HG03060 (cell line): ENCODE measurements at regions not wholly inside any gene's neighbourhood (a gene's known extent, or its start where the extent isn't known, plus 50 kb on each side); places are given as distances from the start of the nearest gene placed in this dataset.

Experiments used
- ATAC-seq: cut with Tn5 transposase; IDR thresholded peaks from one replicate; pipeline ENCODE4 v1.9.1; 2021; ENCODE audit warnings: low read depth, moderate number of reproducible peaks; ENCODE audit not compliant: unreplicated experiment

- no peak for ATAC-seq
Observed at GRCh38 chr5:54748527-54748926, 231.0 kb downstream of the SNX18 start.

- ATAC-seq, result no peak
Observed at GRCh38 chr5:54746777-54747398, 229.3 kb downstream of the SNX18 start.

GRCh38 chr5:54746346-54746745 lies 228.8 kb downstream of the SNX18 start:
- no peak for ATAC-seq

GRCh38 chr5:54745599-54745998 lies 228.0 kb downstream of the SNX18 start:
- no peak for ATAC-seq

- no peak for ATAC-seq
Observed at GRCh38 chr5:54743997-54744788, 226.6 kb downstream of the SNX18 start.

GRCh38 chr5:54743581-54743980 lies 226.0 kb downstream of the SNX18 start:
- ATAC-seq, result no peak

- no peak for ATAC-seq
Observed at GRCh38 chr5:54742417-54742891, 224.9 kb downstream of the SNX18 start.

DNA sequence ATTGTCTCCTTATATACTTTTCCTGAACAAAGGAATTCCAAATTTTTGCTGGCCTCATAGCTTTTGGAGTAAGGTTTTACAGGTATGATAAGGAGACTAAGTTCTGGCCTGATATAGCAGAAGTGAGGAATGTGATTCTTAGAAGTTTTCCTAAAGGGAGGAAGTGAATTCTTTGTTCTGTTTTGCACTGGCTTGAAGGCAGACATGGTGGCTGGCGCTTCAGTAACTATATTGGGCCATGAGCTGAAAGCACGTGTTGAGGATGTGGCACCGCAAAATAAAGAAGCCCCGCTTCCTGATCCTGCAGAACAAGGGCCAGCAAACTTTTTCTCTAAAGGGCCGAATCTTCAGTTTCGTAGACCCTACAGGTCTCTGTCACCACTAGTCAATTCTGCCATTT lies 224.2 kb downstream of the SNX18 start:
- no peak for ATAC-seq

DNA sequence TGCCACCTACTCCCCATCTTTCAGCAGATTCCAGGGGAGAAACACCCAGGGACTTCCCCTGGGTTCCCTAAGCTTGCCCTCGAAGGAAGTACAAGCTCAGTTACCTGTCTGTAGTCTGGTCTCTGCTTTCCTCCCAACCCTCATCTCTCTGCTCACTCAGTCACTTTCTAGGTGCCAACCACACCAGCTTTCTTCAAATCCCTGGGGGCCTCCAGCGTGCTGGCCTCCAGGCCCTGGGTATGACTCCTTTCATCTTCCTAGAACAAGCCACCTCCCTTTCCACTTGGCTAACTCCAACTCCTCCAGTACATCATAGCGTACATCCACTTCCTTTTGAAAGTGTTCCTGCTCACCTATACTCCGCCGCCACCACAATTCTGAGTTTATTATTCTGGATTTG lies 222.6 kb downstream of the SNX18 start:
- no peak for ATAC-seq

DNA sequence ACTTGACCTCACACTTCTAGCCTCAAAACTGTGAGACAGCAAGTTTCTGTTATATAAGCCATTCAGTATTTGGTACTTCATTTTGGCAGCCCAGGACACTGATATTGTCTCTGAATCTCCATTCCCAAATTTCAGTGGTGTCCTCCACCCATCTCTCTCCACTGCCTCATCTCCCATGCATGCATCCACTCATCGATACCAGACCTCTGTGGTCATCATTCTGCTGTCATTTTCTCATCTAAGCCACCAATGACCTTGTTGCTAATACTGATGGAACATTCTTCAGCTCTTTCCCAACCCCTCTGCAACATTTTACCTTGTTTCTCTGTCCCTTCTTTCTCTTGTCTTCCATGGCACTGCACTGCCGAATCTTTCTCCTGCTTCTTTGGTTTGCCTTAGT lies 221.8 kb downstream of the SNX18 start:
- ATAC-seq, result no peak

DNA sequence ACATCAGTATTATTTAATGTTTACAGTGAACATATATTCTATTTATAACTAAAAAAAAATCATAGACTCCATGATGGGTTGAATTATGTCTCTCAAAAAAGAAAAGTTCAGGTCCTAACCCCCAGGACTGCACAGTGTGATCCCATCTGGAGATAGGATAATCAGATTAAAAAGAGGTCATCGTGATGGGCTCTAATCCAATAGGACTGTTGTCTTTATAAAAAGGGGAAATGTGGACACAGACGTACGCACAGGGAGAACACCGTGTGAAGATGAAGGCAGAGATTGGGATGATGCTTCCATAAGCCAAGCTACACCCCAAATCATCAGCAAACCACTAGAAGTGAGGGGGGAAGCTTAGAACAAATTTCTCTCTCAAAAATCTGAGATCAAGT lies 221.4 kb downstream of the SNX18 start:
- no peak for ATAC-seq

GRCh38 chr5:54738118-54738972 lies 220.8 kb downstream of the SNX18 start:
- ATAC-seq, result no peak

- ATAC-seq, result no peak
Observed at GRCh38 chr5:54736003-54736797, 218.6 kb downstream of the SNX18 start.

GRCh38 chr5:54733101-54733500 lies 215.5 kb downstream of the SNX18 start:
- no peak for ATAC-seq

DNA sequence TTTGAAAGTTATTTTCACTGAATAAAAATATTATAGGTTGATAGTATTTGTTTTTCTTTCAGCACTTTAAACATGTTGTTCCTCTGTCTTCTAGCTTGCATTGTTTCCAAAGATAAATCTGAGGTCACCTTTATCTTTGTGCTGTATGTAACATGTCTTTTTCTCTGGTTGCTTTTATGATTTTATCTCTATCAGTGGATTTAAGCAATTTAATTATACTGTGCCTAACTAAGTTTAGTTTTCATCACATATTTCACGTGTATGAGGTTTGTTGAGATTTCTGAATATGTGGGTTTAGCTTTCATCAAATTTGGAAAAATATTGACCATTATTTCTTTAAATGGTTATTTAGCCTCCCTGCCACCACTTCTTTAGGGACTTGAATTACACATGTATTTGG lies 214.5 kb downstream of the SNX18 start:
- no peak for ATAC-seq

- ATAC-seq, result no peak
Observed at GRCh38 chr5:54728588-54728915, 211.0 kb downstream of the SNX18 start.

GRCh38 chr5:54727874-54728587 lies 210.5 kb downstream of the SNX18 start:
- ATAC-seq, result no peak

DNA sequence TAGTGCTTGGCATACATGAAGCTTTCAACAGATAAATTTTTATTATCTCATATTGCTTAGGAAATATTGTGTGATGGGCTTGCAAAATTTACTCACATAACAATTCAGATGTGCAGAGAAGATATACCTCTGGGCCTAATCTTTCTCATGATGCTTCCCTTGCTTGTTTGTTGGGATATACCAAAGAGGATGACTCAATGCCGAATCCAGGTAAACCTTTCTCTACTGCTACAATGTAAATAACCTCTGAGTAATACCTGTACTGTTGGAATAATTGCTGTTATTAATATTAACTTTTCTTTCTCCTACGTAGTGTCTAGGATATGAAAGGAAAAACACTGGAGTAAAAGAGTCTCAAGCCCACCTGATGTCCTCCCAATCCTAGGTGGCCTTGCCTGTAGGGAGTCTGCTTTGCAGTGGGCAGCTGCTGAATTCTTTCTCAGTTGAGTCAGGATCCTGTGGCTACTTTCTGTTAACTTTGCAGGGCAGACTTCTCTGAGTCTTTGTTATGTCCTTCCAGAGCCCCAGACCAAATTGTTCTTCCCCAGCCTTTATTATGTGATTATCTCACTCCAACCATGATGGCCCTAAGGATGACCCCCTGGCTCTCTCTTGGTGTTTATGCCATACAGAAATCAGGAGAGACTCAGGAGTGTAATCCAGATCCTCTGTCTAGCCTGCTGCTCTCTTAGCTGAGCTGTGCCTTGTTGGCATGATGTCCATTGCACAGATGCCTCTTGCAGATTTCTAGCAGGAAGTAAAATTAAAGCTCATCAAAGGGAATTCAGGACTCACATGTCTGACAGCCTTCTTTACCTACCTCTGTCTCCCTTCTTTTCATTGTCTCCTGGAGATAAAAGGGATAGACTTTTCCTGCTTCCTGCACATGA lies 208.1 kb downstream of the SNX18 start:
- ATAC-seq, result no peak

DNA sequence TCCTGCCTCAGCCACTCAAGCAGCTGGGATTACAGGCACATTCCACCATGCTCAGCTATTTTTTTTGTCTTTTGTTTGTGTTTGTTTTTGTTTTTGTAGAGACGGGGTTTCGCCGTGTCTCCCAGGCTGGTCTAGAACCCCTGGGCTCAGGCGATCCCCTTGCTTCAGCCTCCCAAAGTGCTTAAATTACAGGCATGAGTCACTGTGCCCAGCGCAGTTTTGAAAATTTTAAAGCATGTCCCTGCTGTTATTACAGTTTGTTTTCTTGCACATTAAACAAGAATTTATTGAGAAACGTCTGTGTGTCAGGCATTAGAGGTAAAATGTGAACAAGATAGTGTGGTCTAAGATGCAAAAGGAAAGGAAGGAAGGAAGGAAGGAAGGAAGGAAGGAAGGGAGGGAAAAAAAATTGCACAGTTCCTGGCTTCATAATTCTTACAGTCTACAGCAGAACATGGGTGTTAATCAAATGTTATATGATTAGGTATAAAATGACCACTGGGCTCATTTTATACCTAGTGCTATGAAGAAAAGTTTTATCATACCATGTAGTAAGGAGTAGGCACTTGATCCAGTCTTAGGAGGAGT lies 205.4 kb downstream of the SNX18 start:
- no peak for ATAC-seq
